ENCODE measurements at regions not wholly inside any gene's neighbourhood (a gene's known extent, or its start where the extent isn't known, plus 50 kb on each side); places are given as distances from the start of the nearest gene placed in this dataset.

- Histone ChIP-seq H3K4me1 (no peaks in the 10 kb centered on the region), H3K27me3 (no peaks in the 10 kb centered on the region), H3K9me3 (no peaks in the 10 kb centered on the region), H3K27ac (no peak overlapping the region), H3K36me3 (no peaks in the 10 kb centered on the region), H3K4me3 (no peak overlapping the region)
- TF ChIP-seq CTCF (IDR thresholded peaks at IDR 0.05) = no peak
- TF ChIP-seq POLR2A (IDR thresholded peaks at IDR 0.05) = no peak
- TF ChIP-seq EP300 (IDR thresholded peaks at IDR 0.05) = no peak
- TF ChIP-seq POLR2AphosphoS5 (IDR thresholded peaks at IDR 0.05) = no peak
- 87 to 97% methylated on average over 7 to 17 of the region's 17 CpGs for WGBS, 2 donors
- DNase-seq (peak in 1 of 2 donors; percentile 57), ATAC-seq (ENCODE audit: low FRiP score in 2 of 2) (no peak)
These were observed 58.1 kb upstream of the TPM4 start for GRCh38 chr19:16018106-16018755.

- ATAC-seq (ENCODE audit: low FRiP score in 2 of 2) (no peak), DNase-seq (peak in 1 of 2 donors; percentile 59)
- H3K27me3 ChIP-seq = no peaks in the 10 kb centered on the region
- WGBS, 2 donors = 75% methylated on average over 12 of the region's 13 CpGs; no CpG with 5 or more reads in 1 of the 2 donors
- H3K27ac ChIP-seq = no peak overlapping the region
- no peaks in the 10 kb centered on the region for H3K4me1 ChIP-seq
- H3K4me3 ChIP-seq = no peak overlapping the region
- H3K9me3 ChIP-seq = no peaks in the 10 kb centered on the region
- no peaks in the 10 kb centered on the region for H3K36me3 ChIP-seq
- no peak for TF ChIP-seq POLR2AphosphoS5 (IDR thresholded peaks at IDR 0.05)
- no peak for TF ChIP-seq POLR2A (IDR thresholded peaks at IDR 0.05)
- no peak for TF ChIP-seq CTCF (IDR thresholded peaks at IDR 0.05)
- TF ChIP-seq EP300 (IDR thresholded peaks at IDR 0.05) = no peak
These were observed 57.3 kb upstream of the TPM4 start for GRCh38 chr19:16018801-16019551.

- no peak overlapping the region for H3K4me3 ChIP-seq
- no peak for TF ChIP-seq EP300 (IDR thresholded peaks at IDR 0.05)
- no peak for TF ChIP-seq POLR2A (IDR thresholded peaks at IDR 0.05)
- no peak for TF ChIP-seq CTCF (IDR thresholded peaks at IDR 0.05)
- TF ChIP-seq POLR2AphosphoS5 (IDR thresholded peaks at IDR 0.05) = no peak
- no peaks in the 10 kb centered on the region for H3K9me3 ChIP-seq
- no peaks in the 10 kb centered on the region for H3K36me3 ChIP-seq
- H3K4me1 ChIP-seq = no peaks in the 10 kb centered on the region
- ATAC-seq (ENCODE audit: low FRiP score in 2 of 2) (no peak), DNase-seq (peak in 1 of 2 donors; percentile 67)
- no peak overlapping the region for H3K27ac ChIP-seq
- WGBS, 2 donors = 83 to 95% methylated on average over 7 to 18 of the region's 24 CpGs
- H3K27me3 ChIP-seq = no peaks in the 10 kb centered on the region
These were observed 56.4 kb upstream of the TPM4 start for GRCh38 chr19:16019691-16020448.

- Histone ChIP-seq H3K9me3 (no peaks in the 10 kb centered on the region), H3K27ac (no peak overlapping the region), H3K4me1 (no peaks in the 10 kb centered on the region), H3K36me3 (no peaks in the 10 kb centered on the region), H3K4me3 (no peak overlapping the region), H3K27me3 (no peaks in the 10 kb centered on the region)
- DNase-seq = no peak
- TF ChIP-seq CTCF (IDR thresholded peaks at IDR 0.05) = no peak
- no peak for TF ChIP-seq EP300 (IDR thresholded peaks at IDR 0.05)
- no peak for TF ChIP-seq POLR2A (IDR thresholded peaks at IDR 0.05)
- no peak for TF ChIP-seq POLR2AphosphoS5 (IDR thresholded peaks at IDR 0.05)
- no peak for ATAC-seq (ENCODE audit: low FRiP score in 2 of 2)
- WGBS, 2 donors = 74 to 93% methylated on average over 7 to 8 of the region's 8 CpGs
These were observed 54.5 kb upstream of the TPM4 start for GRCh38 chr19:16021796-16022195.

Measured in upper lobe of left lung (tissue), 6 donors.